ENCODE measurements at regions not wholly inside any gene's neighbourhood (a gene's known extent, or its start where the extent isn't known, plus 50 kb on each side); places are given as distances from the start of the nearest gene placed in this dataset.

DNA sequence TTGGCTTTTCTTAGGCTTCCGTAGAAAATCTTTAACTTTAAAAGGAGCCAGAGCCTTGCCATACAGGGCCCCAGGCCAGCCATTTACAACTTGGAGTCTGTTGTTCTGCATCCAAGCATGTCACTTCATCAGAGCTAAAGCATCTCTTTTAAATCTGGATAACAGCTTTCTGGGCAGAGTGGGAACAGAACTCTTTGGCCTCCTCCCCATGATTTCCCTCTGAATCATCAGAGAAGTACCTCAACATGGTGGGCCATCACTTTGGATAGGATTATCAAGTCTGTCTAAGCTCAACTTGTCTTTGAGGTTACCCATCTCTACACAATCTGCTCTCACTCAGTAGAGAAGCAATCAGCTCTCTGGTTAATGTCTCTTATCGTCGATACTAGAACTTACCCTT, 170.9 kb downstream of the SLC6A15 start:
- Mint-ChIP-seq H3K4me1 (peaks cover 4% of the 10 kb centered on the region), H3K27ac (peak overlapping the region in 1 of 3 experiments; percentile 25), H3K4me3 (no peak overlapping the region), H3K9me3 (no peaks in the 10 kb centered on the region), H3K36me3 (ENCODE audit: low read depth) (no peaks in the 10 kb centered on the region), H3K27me3 (ENCODE audit: low read depth) (no peaks in the 10 kb centered on the region)
- TF ChIP-seq, protein P1, sequence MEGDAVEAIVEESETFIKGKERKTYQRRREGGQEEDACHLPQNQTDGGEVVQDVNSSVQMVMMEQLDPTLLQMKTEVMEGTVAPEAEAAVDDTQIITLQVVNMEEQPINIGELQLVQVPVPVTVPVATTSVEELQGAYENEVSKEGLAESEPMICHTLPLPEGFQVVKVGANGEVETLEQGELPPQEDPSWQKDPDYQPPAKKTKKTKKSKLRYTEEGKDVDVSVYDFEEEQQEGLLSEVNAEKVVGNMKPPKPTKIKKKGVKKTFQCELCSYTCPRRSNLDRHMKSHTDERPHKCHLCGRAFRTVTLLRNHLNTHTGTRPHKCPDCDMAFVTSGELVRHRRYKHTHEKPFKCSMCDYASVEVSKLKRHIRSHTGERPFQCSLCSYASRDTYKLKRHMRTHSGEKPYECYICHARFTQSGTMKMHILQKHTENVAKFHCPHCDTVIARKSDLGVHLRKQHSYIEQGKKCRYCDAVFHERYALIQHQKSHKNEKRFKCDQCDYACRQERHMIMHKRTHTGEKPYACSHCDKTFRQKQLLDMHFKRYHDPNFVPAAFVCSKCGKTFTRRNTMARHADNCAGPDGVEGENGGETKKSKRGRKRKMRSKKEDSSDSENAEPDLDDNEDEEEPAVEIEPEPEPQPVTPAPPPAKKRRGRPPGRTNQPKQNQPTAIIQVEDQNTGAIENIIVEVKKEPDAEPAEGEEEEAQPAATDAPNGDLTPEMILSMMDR (IDR thresholded peaks at IDR 0.05; ENCODE audit: unreplicated experiment in 3 of 3), result no peak

DNA sequence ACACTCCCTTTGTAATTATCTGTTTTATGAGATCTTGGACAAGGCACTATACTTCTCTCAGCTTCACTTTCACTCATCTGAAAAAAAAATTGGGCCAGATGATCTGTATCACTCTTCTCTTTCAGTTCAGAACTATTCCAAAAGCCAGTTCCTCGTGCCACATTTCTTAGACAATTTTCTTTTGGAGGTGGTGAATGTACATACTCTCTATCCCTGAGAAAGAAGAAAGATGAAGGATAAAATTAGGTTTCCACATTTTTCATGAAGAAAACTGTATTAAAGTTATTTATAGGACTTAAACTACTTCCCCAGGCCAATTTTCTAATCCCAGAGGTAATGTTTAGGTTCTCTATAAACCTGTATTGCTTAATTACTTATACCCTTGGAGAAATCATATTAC, 171.6 kb downstream of the SLC6A15 start:
- Mint-ChIP-seq H3K4me1 (peaks cover 4% of the 10 kb centered on the region), H3K27me3 (ENCODE audit: low read depth) (no peaks in the 10 kb centered on the region), H3K9me3 (no peaks in the 10 kb centered on the region), H3K27ac (peak overlapping the region in 1 of 3 experiments; percentile 25), H3K36me3 (ENCODE audit: low read depth) (no peaks in the 10 kb centered on the region), H3K4me3 (no peak overlapping the region)
- TF ChIP-seq, protein P1 (IDR thresholded peaks at IDR 0.05; ENCODE audit: unreplicated experiment in 3 of 3), result no peak

DNA sequence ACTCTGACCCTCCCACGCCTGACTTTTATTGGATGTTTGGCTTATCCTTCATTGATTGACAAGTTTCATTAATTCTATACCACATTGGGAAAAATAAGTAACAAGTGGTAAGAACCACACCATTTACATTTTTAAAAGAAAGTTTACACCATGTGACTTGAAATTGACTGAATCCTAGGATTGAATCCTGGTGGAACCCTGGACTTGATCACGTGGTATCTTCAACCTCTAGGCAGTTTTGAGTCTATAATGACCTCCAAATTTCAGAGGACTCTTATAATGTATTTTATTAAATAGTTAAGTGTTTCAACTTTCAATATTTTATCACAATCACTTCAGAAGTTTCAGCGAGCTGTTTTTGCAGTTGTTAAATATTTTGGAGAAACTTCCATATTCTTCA, 172.0 kb downstream of the SLC6A15 start:
- Mint-ChIP-seq H3K27ac (peak overlapping the region in 1 of 3 experiments; percentile 25), H3K27me3 (ENCODE audit: low read depth) (no peaks in the 10 kb centered on the region), H3K4me3 (no peak overlapping the region), H3K36me3 (ENCODE audit: low read depth) (no peaks in the 10 kb centered on the region), H3K4me1 (peaks cover 4% of the 10 kb centered on the region), H3K9me3 (no peaks in the 10 kb centered on the region)
- TF ChIP-seq, protein P1 (IDR thresholded peaks at IDR 0.05; ENCODE audit: unreplicated experiment in 3 of 3), result no peak

DNA sequence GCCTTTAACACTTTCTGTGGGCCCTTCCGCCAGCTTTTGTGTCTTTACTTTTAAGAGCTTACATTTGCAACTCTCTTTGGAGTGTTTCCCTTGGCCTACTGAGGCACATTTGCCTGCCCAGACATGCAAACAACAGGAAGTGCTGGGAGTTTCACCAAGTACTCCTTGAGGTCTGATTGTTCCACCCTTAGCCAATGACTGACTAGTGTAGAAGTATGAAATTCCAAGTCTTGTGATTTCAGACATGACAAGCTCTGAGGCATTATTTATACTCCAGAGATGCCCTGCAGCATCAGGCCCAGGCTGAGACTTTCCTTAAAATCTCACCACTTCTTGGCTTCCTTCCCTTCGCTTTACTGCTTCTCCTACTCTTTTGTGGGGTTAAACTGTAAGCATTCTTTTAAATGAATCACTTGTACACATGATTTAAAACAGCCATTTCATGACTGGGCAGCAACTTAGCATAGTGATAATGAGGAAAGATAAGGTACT, 174.1 kb downstream of the SLC6A15 start:
- TF ChIP-seq, protein P1 (IDR thresholded peaks at IDR 0.05; ENCODE audit: unreplicated experiment in 3 of 3), result no peak
- Mint-ChIP-seq H3K36me3 (ENCODE audit: low read depth) (no peaks in the 10 kb centered on the region), H3K4me1 (peaks cover 4% of the 10 kb centered on the region), H3K9me3 (peaks cover 3% of the 10 kb centered on the region), H3K27ac (peak overlapping the region; percentile 52 to 89 (median 55)), H3K4me3 (no peak overlapping the region), H3K27me3 (ENCODE audit: low read depth) (no peaks in the 10 kb centered on the region)

DNA sequence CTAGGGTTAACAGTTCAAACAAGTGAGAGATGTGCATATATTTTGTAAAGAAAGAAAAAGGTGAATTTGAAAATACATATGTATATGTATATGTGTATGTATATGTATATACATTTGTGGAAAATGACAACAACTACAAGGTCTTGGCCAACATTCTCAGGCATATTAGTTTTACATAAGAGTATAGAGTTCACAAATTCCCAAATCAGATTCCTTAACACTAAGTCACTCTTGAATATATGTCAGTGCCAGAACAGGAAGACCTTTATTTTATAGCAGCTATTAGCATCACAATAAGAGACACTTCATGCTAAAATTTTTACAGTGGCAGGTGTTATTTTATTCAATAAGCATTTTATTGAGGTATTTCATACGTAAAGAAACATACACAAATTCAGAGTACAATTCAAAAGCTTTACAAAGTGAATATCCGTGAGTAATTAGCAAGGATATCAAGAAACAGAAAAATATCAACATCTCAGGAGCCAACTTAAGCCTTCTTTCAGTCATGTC, 179.7 kb downstream of the SLC6A15 start:
- Mint-ChIP-seq H3K4me1 (peaks cover 5% of the 10 kb centered on the region), H3K27me3 (ENCODE audit: low read depth) (no peaks in the 10 kb centered on the region), H3K27ac (no peak overlapping the region), H3K9me3 (peaks cover 3% of the 10 kb centered on the region), H3K36me3 (ENCODE audit: low read depth) (no peaks in the 10 kb centered on the region), H3K4me3 (no peak overlapping the region)
- TF ChIP-seq, protein P1 (IDR thresholded peaks at IDR 0.05; ENCODE audit: unreplicated experiment in 3 of 3), result no peak

DNA sequence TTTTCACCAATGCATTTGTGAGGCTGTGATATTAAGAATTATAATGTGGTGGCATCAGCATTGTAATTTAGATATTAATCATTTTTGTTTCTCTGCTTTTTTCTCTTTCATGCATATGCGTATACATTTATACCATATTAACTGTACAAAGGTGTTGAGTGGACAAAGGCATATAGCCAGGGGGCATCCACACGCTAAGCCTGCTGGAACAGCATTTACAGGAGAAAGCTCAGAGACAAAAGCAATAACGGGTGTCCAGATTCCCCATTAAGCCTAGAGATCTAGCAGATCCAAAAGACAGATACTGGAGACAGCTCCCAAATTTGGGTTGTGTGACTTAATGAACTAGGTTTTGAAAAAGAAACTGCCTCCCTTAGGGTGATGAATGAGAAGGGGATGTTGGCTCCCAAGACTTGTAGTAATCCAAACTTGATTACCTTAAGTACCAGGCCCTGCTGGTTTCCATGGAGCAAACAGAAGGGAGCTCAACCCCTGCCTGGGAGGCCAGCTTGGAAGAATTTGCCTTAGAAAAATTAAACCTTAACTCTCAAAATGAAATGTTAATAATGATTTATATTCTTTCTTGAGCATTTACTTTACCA, 181.9 kb downstream of the SLC6A15 start:
- Mint-ChIP-seq H3K4me1 (peaks cover 5% of the 10 kb centered on the region), H3K27ac (no peak overlapping the region), H3K27me3 (ENCODE audit: low read depth) (no peaks in the 10 kb centered on the region), H3K36me3 (ENCODE audit: low read depth) (no peaks in the 10 kb centered on the region), H3K9me3 (peaks cover 3% of the 10 kb centered on the region), H3K4me3 (no peak overlapping the region)
- TF ChIP-seq, protein P1 (IDR thresholded peaks at IDR 0.05; ENCODE audit: unreplicated experiment in 3 of 3), result no peak
